ENCODE measurements at regions not wholly inside any gene's neighbourhood (a gene's known extent, or its start where the extent isn't known, plus 50 kb on each side); places are given as distances from the start of the nearest gene placed in this dataset.
"Not testable (repeated sequence)": the region's sequence is repeated elsewhere in the genome, so short reads cannot be mapped to it uniquely, and the experiment has no call there.

DNA sequence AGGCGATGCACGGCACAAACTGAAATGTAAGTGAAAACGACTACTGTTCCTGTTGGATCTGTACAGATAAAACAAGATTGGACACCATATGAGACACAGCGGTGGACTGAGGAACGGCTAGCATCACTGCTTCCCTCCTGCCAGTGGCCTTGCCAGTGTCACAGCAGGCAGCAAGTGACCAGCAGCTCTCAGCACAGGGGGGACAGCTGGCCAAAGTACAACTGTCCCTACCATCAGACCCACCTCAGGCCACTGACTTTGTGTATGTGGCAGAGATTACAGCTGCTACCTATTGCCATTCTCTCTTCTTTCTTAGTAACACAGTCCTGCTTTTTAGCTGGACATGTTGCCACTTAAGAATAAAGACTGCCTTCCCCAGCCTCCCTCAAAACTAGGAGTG lies 80.0 kb upstream of the SLC66A3 start:
- no peak for DNase-seq

DNA sequence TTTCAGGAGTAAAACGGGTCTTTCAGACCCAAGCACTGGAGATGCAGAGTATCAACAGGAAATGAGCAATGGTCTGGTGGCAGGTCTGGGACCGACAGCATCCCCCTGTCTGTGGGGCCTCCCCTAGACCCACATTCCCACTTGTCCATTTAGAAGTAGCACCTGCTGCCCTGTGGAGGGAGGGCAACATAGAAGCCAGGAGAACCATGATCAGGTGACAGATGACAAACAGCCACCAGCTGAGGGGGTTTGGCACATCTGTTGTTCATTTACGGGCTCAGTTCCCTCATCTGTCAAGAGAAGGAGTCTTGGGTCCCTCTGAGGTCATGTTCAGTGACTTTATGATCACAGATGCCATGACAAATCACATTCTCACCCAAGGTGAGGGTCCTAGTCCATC lies 77.9 kb upstream of the SLC66A3 start:
- DNase-seq: no peak

DNA sequence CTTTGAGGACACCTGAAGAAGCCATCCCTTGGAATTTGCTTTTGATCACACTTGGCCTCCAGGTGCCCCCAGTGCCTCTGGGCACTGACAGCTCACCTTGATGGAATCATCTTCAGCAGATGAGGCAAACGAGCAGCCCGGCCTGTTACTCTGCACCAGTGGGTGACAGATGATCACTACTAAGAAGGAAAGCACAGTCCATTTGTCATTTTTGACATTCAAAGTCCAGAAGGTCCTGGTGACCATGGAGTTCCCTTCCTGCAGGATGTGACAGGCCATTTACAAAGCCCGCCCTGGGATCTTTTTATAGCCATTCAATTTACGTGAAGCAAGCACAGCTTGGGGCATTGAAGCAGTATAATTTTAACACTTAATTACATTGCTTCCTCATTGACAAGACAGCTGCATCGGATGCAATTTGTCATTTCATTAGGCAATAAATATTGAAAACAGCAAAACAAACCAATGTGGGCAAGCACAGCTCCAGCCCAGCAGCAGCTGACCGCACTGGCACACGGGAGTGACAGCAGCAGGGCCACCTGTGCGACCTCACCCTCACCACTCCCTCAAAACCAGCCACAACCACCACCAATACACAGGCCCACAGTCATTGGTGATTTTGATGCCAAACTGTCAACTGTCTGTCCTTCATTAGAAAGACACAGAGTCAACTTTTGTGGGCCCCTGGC lies 76.0 kb upstream of the SLC66A3 start:
- DNase-seq: no peak

DNA sequence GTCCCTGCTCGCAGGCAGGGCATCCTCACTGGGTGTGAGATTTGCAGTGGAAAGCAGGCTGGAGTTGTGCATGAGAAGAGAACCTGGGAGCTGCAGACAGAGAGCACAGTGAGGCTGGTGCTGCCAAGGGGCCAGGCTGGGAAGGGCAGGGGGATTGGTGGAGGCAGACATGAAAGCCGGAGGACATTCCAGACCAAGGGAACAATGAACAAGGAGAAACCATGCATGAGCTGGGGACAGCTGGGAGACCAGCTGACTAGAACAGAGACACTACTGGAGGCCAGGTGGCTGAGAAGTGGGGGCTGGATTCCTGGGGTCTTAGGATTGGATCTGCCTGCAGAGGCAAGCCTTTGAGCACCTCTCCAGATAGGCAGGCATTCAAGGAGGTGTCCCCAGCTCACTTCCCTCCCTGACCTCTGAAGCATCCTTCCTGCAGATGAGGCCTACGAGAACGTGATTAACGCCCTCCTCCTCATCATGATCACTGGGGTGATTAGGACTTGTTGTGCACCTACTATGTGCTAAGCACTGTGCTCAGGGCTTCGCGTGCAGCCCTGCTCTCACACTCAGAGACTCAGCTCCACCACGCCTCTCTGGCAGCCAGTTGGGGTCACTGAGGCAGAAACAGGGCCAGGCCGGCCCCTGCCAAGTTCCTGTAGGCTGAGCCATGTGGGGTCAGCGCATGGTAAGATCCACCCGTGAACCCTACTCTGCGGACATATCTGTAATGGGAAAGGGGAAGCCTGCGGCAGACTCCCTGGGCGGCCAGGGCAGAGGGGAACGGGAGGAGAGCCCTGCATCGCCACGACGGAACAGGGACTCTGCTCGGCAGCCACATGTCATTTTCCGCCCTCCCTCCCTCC lies 74.8 kb upstream of the SLC66A3 start:
- DNase-seq: peak; percentile 62

DNA sequence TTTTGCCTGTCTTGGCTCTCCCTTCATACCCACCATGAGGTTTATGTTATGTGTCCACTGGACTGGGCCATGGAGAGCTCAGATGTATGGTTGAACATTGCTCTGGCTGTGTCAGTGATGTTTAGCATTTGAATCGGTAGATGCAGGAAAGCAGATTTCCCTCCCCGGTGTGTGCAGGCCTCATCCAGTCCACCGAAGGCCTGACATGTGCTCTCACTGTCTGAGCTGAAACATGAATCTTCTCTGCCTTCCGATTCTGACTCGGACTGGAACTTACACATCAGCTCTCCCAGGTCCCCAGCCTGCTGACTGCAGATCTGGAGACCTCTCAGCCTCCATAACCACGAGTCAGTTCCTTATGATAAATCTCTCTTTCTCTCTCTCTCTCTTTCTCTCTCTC lies 72.4 kb upstream of the SLC66A3 start:
- DNase-seq: peak; percentile 38

DNA sequence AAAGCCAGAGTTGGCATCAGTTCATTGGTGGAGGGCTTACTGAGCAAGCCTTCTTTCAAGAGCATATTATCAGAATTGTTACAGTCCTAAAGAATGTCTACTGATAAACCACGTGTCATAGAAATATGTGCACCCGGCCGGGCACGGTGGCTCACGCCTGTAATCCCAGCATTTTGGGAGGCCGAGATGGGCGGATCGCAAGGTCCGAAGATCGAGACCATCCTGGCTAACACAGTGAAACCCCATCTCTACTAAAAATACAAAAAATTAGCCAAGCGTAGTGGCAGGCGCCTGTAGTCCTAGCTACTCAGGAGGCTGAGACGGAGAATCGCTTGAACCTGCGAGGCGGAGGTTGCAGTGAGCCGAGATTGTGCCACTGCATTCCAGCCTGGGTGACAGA lies 66.4 kb upstream of the SLC66A3 start:
- DNase-seq: not testable (repeated sequence)

DNA sequence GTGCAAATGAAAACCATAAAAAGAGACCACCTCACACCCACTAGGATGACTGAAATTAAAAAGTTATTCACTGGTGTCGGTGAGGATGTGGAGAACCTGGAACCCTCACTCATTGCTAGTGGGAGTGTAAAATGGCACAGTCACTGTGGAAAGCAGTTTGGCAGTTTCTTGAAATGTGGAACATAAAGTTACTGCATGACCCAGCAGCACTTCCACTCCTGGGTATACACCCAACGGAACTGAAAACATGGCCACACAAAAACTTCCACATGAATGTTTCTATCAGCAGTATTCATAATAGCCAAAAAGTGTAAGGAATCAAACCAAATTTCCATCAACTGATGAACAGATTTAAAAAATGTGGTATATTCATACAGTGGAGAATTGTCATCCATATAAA lies 65.1 kb upstream of the SLC66A3 start:
- DNase-seq: no peak

DNA sequence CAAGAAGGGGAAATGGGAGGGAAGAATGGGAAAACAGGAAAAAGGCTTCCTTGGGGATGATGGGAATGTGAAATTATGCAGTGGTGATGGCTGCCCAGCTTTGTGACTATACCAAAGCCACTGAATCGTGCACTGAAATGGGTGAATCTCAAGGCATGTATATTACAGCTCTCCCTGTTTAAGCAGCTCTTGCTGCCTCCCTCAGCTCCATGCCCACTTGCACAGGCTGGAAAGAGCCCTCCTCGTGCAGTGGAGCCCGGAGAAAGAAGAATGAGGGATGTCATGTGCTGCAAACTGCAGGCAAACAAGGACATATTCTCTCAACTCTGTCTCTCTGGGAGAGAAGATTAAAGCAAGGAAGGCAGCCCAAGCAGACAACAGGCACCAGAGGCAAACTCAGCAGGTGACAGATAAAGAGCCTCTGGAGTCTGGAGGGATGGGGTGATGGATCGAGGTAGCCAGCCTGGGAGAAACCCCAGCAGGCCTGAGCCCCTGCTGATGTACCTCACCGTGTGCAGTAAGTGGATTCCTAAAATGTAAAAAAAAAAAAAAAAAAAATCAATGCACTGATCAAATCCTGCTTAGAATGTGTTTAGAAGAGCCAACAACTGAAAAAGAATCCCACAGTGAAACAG lies 62.4 kb upstream of the SLC66A3 start:
- no peak for DNase-seq

DNA sequence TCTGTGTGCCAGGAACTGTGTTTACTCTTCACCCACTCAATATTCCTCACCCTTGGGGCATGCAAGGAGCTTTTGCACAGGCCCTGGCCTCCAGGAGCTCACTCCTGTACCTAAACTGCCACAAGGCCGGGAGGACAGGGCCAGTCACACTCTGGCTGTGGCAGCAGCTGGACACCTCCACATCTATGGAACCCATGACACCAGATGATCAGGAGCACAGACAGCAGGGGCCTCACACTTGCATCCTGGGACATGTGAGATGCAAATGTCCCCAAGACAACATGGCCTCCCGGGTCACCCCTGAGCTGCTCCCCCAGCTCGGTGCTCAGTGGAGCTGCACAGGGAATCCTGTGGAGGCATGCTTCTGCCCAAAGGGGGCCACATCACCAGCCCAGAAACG lies 61.8 kb upstream of the SLC66A3 start:
- no peak for DNase-seq

DNA sequence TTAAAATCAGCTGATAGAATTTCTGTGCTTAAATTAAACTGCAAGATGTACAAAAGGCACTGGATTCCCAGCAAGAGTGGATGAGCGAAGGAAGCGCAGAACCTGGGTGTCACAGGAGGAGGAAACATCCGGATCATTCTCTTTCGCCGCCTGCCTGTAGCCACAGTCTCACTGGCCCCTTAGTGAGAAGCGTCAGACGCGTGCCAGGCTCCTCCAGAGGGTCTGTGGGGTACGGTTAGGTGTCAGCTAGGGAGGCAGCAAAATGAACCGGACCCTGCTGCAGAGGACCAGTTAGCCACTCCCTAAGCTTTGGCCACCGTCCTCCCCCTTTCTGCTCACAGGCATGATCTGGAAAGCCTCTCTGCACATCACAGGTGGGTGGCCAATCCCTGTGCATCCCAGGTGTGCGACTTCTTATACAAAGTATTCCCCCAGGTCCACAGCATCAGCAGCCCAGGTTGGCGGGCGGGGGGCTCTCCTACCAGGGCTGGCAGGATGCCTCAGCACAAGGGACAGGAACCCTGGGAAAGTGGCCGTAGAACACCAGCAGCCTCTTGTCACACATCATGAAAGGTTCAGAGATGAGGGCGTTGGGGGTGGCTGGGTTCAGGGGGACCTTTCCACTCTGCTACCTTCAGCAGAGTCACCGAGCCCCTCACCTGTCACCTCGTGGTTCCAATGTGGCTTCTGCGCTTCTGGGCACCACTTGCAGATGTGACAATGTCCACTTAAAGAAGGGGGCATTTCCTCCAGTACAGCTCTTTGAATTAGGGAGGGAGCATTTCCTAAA lies 61.1 kb upstream of the SLC66A3 start:
- DNase-seq: no peak

DNA sequence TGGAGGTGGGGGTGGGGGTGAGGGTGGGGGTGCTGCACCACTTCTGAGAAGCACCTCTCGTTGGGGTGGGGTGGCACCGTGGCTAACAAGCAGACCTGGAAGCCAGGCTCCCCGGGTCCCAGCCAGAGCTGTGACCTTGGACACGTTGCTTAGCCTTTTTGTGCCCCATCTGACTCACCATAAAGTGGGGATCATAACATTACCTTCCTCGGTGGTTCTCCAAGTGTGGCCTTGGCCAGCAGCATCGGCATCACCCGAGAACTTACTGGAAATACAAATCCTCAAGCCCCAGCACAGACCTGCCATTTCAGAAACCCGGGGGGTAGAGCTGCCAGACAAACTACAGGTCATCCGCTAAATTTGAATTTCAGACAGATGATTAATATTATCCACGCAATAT lies 58.7 kb upstream of the SLC66A3 start:
- no peak for DNase-seq

DNA sequence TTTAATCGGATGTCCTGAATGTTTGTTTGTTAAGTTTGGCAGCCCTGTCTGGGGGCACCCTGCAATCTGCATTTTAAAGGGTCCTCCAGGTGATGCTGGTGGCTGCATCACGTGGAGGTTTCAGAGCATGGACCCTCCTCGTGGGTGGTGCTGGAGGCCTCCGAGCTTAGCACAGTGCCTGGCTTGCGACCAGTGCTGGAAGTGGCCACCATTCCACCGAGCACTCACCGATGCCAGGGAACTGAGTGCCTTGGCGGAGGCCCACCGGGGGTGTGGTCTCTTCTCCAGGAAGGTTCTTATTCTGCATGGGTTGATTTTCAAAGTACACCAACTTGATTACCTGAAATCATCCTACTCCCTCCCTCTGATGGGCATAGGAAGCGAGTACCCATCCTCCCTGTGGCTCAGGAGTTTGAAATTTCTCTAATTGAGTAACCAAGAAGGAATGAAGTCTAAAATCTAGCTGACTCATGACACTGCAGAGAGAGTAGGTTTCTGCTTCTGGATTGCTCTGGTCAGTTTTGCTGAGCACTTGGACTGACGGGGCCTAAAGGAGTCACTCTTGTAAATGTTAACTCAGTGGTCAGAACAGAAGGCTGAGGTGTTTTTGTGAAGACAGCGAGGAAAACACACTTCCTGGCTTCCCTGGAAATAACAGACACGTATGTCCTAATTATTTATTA lies 58.1 kb upstream of the SLC66A3 start:
- no peak for DNase-seq

DNA sequence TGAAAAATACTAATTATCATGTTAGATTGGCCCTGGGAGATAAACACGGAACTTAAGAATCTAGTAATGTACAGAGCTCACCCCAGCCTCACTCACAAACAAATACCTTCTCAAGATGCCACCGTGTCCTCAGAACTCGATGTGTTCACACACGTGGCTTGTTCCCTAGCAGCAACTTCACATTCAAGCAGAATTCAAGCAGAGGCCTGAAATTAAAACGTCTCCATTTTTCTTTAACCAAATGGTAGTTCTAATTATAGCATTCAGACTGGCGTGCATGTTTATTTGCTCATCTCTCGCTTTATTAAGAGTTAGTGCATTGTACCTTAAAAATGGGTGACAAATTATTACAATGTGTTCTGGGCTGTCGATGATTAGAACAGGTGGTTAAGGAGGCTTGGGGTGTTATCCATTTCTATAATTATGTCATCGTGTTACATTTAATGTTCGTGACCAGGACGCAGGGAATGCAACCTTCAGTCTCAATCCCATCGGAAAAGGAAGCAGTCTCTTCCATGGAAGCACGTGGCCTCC lies 57.3 kb upstream of the SLC66A3 start:
- no peak for DNase-seq

DNA sequence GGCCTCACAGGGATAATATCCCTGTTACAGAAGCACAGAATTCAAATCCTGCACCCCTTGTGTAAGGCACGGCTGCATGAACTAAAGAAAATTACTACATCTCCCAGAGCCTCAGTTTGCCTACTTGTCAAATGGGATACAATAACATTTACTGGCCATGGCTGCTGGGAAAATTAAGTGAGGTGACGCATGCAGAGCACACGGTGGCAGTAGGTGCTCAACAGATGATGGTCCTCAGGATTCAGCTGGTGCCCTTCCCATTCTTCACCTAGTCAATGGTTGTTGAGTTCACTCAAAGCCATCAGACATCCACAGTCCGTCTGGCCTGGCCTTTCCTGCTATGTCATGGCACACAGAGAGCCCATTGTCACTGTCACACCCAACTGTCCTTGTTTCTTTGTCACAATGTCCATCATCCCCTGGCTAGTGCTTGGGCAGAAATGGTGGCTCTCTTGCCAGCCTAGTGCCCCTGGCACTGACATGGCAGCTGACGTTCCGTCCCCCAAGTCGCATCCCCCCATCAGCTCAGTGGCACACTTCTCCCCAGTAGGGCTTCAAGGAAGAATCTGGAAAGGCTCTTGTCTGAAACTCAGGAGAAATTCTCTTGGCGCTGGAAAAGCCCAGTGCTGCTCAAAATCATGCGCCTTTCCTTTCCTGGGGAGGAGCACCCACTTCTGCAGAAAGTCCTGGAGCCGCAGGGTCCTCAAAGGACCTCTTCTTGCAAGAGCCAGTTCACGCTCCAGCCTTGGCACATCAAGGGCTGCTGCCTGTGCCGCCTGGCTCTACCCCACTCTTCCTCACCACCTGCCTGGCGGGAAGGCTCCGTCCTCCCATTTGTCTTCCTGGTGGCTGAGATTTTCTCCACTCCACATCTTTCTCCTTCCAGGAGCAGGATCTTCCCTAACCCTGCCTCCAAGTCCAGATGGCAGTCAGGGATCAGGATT lies 55.9 kb upstream of the SLC66A3 start:
- DNase-seq: no peak

DNA sequence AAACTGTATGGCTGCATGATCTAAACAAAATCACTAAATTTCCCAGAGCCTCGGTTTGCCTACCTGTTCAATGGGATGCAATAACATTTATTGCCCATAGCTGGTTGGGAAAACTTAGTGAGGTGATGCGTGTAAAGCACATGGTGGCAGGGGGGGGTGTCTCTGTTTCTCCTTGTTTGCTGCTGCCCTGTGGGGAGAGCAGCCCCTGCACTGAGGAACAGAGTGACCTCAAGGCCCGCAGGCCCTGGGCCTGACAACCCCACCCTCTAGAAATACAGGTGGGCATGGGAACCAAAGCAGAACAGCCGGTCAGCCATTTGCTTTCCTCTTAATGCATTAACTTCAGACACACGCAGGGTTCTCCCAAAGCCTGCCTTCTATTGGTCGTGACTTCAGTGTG lies 55.1 kb upstream of the SLC66A3 start:
- no peak for DNase-seq

DNA sequence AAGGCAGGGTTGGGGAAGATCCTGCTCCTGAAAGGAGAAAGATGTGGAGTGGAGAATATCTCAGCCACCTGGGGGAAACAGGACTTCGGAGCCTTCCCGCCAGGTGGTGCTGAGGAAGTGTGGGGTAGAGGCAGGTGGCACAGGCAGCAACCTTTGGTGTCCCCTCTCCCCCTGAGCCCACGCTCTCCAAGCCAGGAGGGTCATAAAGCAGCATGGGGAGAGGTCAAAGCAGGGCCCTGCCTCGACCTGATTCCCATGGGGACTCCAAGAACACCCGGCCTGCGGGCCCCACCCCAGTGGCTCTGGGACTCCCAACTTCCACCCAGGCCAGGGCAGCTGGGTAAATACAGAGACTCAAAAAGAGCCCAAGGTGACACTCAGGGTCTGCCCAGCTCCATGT lies 54.3 kb upstream of the SLC66A3 start:
- no peak for DNase-seq

DNA sequence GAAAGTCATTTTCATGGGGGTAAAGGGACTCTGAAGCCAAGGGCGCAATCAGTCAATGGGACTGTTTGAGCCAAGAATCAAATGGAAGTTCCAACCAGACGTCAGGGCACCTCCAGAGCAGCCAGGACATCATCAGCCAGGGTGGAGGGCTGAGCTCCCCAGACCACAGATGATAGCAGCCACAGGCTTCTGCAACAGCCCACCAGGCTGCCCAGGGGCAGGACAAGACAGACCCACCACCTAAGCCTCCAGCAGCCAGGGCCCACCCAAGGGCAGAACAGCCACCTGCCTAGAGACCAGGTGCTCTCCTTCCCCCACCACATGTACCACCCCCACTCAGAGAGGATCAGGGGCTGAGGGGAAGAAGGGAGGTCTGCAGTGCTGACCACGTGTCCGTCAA lies 53.8 kb upstream of the SLC66A3 start:
- no peak for DNase-seq

DNA sequence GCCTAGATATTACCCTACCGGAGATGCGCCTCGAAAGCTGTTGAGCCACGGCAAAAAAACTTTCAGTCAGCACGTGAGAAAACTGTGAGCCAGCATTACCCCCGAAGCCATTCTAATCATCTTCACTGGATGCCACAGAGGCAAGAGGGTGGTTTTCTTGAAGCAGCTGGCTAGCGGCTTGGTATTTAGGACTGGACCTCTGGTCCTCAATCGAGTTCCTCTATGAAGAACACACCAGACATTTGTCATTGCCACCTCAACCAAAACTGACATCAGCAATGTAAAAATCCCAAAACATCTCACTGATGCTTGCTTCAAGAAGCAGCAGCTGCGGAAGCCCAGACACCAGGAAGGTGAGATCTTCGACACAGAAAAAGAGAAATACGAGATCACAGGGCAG lies 52.8 kb upstream of the SLC66A3 start:
- DNase-seq: peak; percentile 34

DNA sequence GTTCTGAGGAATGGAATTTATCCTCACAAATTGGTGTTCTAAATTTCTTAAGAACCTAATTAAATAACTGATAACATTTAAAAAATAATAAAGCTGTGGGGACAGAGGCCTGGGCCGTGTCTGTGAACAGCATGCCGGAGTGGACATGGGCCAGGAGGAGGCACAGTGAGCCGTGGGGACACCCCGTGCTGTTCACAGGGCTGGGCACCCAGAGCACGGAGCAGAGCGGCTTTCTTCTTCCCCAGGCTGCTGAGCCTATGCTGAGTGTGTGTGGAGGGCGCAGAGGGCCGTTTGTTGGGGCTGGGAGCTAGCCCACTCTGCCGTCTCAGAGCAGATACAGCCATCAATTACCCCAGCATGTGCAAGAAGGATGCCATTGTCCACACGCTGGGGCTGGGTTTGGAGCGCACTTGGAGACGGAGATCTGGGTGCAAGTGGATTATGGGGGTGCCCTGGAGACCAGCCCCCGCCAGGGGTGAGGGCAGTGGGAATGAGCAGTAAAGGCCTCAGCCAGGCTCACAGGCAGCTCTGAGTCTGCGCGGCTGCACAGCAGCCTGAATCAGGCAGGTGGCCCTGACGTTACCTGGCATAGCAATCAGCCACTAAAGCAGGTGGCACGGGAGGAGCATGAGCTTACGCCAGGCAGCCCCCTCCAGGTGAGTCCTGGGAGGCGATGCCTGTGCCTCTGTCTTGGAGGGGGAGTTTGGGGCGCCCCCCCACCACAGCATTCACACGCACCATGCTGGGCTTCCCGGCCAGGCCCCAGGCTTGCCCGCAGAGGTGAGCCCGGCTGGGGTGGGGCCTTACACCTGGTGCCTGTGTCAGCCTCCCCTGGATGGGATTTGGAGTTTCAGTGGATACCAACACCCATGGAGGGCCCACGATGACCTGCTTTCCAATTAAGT lies 52.1 kb upstream of the SLC66A3 start:
- no peak for DNase-seq

Measured in islet precursor cell (in vitro differentiated cells).